ENCODE measurements at regions not wholly inside any gene's neighbourhood (a gene's known extent, or its start where the extent isn't known, plus 50 kb on each side); places are given as distances from the start of the nearest gene placed in this dataset.

- TF ChIP-seq, protein P1, sequence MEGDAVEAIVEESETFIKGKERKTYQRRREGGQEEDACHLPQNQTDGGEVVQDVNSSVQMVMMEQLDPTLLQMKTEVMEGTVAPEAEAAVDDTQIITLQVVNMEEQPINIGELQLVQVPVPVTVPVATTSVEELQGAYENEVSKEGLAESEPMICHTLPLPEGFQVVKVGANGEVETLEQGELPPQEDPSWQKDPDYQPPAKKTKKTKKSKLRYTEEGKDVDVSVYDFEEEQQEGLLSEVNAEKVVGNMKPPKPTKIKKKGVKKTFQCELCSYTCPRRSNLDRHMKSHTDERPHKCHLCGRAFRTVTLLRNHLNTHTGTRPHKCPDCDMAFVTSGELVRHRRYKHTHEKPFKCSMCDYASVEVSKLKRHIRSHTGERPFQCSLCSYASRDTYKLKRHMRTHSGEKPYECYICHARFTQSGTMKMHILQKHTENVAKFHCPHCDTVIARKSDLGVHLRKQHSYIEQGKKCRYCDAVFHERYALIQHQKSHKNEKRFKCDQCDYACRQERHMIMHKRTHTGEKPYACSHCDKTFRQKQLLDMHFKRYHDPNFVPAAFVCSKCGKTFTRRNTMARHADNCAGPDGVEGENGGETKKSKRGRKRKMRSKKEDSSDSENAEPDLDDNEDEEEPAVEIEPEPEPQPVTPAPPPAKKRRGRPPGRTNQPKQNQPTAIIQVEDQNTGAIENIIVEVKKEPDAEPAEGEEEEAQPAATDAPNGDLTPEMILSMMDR (conservative IDR thresholded peaks at IDR 0.05), result no peak
- no peak for TF ChIP-seq ZFX (IDR thresholded peaks at IDR 0.05)
These were observed 623.0 kb downstream of the NTRK3 start for GRCh38 chr15:87633525-87633924.

Data from C4-2B (cell line).